ENCODE measurements at regions not wholly inside any gene's neighbourhood (a gene's known extent, or its start where the extent isn't known, plus 50 kb on each side); places are given as distances from the start of the nearest gene placed in this dataset.

- intact Hi-C loops (cut with micrococcal nuclease): no loop called here
- ChIA-PET CTCF (no interaction called here), POLR2A (no interaction called here)
- no peak for ATAC-seq
- Mint-ChIP-seq H3K4me3 (no peak overlapping the region), H3K4me1 (ENCODE audit: low read depth) (no peaks in the 10 kb centered on the region), H3K36me3 (ENCODE audit: low read depth) (no peaks in the 10 kb centered on the region), H3K9me3 (no peaks in the 10 kb centered on the region), H3K27ac (no peak overlapping the region), H3K27me3 (no peaks in the 10 kb centered on the region)
- TF ChIP-seq CTCF (IDR thresholded peaks at IDR 0.05): no peak
- DNase-seq: no peak
These were observed 53.5 kb upstream of the SPOPL start for GRCh38 chr2:138447889-138448570.
